Frontal cortex (tissue), 3 donors: ENCODE measurements at regions not wholly inside any gene's neighbourhood (a gene's known extent, or its start where the extent isn't known, plus 50 kb on each side); places are given as distances from the start of the nearest gene placed in this dataset.
A peak's percentile ranks its signal among the peaks of the same experiment; 100 is the strongest.
"Not testable (repeated sequence)": the region's sequence is repeated elsewhere in the genome, so short reads cannot be mapped to it uniquely, and the experiment has no call there.

Source experiments
- DNase-seq, 2 donors: peaks; one replicate each; pipeline ENCODE4 v3.0.0; 2012; ENCODE audit warnings: low spot score in 2 of 2
- FAIRE-seq: peaks from 2 replicates; lab custom pipeline; 2012; peaks lifted over from hg19 to GRCh38; lab: Jason Lieb, UNC
- donor health status: control.
- donor health status: control.
- donor health status: control.

DNA sequence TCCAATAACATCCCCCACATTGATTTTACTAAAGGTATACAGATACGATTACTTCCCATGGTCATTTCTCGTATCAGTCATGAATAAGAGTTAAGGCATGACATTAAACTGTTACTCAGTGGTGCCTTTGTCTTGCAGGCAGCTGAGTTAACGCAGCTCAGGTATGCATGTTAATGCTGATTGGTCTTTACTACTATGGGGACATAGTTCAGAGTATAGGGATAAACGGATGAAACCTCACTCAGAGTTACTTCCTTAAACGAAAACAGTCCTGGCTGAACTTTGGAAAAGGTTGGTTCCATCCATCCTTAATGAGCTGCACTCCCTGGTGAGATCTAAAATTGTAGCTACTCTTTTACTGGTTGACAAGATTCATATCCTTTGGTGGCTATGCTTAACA is 87.0 kb downstream of the ACTL7B start:
- DNase-seq (no peak), FAIRE-seq (no peak)

GRCh38 chr9:108766626-108767161 is 89.1 kb downstream of the ACTL7B start:
- FAIRE-seq = no peak
- DNase-seq = no peak

GRCh38 chr9:108765265-108765664 is 90.5 kb downstream of the ACTL7B start:
- FAIRE-seq = no peak

GRCh38 chr9:108762348-108763055 is 93.3 kb downstream of the ACTL7B start:
- no peak for FAIRE-seq

More at GRCh38 chr9:108765265-108765664, 90.5 kb downstream of the ACTL7B start:
- no peak for DNase-seq

GRCh38 chr9:108761655-108762347 is 94.0 kb downstream of the ACTL7B start:
- DNase-seq (peak; percentile 17 to 65), FAIRE-seq (no peak)

More at GRCh38 chr9:108762348-108763055, 93.3 kb downstream of the ACTL7B start:
- no peak for DNase-seq

- FAIRE-seq = no peak
- no peak for DNase-seq
These were observed 94.9 kb downstream of the ACTL7B start for GRCh38 chr9:108760841-108761240.

GRCh38 chr9:108759835-108760234 is 96.0 kb downstream of the ACTL7B start:
- no peak for DNase-seq
- no peak for FAIRE-seq

- DNase-seq (no peak), FAIRE-seq (no peak)
These were observed 96.4 kb downstream of the ACTL7B start for GRCh38 chr9:108759399-108759798.

- FAIRE-seq (no peak), DNase-seq (no peak)
These were observed 98.9 kb downstream of the ACTL7B start for GRCh38 chr9:108756746-108757490.

DNA sequence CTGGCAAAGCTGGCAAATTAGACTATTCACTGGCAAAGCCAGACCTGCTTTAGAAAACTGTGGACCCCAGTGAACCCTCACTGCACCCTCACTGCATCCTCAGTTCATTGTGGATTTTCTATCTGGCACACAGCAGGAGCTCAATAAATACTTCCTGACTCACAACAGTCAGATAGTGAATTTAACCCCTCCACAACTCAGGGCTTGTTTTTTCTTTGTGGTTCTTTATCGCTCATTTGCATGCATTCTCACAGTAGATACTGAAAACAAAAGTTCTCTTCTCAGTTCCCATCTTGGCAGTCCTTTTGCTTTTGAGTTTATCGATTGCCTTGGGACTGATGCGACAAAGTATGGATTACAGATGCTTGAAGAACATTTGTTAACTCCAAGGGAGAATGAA is 99.8 kb downstream of the ACTL7B start:
- no peak for FAIRE-seq
- DNase-seq = no peak

DNA sequence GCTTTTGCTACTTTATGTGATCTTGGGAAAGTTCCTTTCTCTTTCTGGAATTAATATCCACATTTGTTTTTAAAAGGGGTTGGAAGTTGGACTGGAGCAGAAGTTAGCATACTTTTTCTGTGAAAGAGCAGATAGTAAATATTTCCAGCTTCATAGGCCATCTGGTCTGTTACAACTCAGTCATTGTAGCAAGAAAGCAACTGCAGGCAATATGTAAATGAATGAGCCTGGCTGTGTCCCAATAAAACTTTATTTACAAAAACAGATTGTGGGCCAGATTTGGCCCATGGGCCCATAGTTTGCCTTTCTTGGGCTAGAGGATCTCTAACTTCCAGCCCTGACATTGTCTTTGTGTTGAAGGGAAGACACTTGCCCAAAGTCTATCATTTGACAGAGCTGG is 104.4 kb downstream of the ACTL7B start:
- FAIRE-seq (no peak), DNase-seq (no peak)

DNA sequence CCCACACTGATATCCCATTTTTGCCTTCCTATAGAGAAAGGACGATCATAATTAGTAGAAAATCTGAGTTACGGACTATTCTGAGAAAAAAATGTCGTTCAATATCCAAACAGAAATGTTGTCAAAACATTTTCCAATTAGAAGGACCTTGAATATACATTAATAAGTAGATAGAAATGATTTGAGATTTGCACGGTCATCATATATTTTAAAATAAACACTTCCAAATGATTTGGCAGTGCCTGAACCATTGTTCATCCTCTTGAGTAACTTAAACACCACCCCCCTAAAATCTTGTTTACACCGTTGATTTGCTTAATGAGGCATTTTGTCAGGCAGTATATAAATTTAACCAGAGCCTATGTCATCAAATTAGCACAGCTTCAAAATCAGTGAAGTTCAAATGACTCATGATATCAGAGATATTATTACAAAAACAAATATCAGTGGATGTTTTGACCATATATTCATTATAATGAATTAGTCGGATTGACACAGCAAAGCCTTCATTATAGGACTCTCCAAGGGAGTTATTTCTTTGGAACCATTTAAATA is 105.0 kb downstream of the ACTL7B start:
- DNase-seq (no peak), FAIRE-seq (no peak)

DNA sequence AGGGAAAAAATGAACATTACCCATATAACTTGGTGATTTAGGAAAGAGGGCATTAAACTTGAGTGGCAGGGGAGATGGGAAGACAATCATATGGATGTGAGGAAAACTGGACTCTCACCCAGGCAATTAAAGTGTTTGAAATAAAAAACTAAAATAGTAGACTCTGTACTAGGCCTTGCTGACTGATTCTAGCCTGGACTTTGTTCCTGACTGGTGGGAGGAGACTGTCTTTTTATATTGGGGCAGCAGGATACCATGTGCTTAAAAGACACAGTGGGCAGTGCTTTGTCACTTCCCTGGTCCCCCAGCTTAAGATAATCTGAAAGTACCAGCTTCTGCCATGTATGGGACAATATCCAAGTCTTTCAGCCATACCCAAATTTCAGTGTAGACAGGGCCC is 107.0 kb downstream of the ACTL7B start:
- FAIRE-seq (no peak), DNase-seq (no peak)

DNA sequence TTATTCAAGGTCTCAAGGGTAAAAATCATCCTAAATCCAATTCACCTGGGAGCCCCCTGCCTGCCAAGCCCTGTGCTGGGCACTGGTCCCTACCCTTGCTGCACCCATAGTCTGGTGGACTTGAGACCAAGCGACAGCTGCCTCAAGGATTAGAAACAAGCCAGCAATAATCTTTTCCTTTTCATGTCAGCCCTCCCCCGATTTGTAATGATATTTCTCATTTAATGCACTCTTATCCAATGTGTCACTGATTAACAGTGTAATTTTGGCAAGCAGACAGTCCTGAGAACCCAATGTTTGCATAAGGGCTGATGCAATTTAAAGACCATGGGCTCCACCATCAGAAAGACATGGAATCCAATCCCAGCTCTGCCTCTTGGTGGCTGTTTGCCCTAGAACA is 108.9 kb downstream of the ACTL7B start:
- FAIRE-seq (no peak), DNase-seq (no peak)

- DNase-seq (no peak), FAIRE-seq (no peak)
These were observed 109.8 kb downstream of the ACTL7B start for GRCh38 chr9:108746001-108746400.

- no peak for DNase-seq
- FAIRE-seq = no peak
These were observed 111.1 kb downstream of the ACTL7B start for GRCh38 chr9:108744641-108745040.

GRCh38 chr9:108743901-108744371 is 111.8 kb downstream of the ACTL7B start:
- FAIRE-seq (no peak), DNase-seq (no peak)

- DNase-seq = no peak
These were observed 112.4 kb downstream of the ACTL7B start for GRCh38 chr9:108743416-108743815.

GRCh38 chr9:108742191-108742590 is 113.6 kb downstream of the ACTL7B start:
- FAIRE-seq (no peak), DNase-seq (no peak)

More at GRCh38 chr9:108743416-108743815, 112.4 kb downstream of the ACTL7B start:
- no peak for FAIRE-seq

DNA sequence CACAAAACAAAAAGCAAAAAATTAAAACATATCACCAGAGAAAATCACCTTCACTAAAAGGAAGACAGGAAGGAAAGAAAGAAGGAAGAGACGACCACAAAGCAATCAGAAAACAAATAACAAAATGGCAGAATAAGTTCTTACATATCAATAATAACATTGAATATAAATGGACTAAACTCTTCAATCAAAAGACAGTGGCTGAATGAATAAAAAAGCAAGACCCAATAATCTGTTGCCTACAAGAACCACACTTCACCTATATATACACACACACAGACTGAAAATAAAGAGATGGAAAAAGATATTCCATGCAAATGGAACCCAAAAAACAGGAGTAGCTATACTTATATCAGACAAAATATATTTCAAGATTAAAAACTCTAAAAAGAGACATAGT is 124.5 kb downstream of the ACTL7B start:
- DNase-seq, FAIRE-seq: not testable (repeated sequence)
